LNCAP (cell line): ENCODE measurements at regions not wholly inside any gene's neighbourhood (a gene's known extent, or its start where the extent isn't known, plus 50 kb on each side); places are given as distances from the start of the nearest gene placed in this dataset.

Experiments used
- TF ChIP-seq, protein P1 (sequence below): fragments of 450-650 bp; IDR thresholded peaks from 2 replicates; pipeline ENCODE4 v1.5.1; 2017; ENCODE audit warnings: mild to moderate bottlenecking

DNA sequence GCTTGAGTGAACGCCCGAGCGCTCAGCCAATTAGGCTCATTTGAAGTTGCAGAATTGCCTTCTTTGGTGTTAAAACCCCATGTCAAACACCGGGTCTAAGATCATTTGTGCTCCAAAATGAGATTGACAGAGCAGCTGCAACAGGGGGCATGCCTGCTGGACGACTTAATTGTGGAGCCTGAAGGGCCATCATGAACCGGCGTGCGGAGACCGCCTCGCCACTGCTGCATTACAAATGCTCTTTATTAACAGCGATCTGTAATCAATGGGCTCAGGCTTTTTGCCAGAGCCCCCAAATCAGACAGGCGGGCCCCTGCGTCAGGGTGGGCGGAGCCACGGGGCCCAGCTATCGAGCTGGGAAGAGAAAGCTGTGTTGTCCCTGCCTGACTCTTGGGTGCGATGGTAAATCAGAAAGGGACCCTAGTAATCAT is 183.2 kb downstream of the SIM1 start:
- TF ChIP-seq, protein P1, sequence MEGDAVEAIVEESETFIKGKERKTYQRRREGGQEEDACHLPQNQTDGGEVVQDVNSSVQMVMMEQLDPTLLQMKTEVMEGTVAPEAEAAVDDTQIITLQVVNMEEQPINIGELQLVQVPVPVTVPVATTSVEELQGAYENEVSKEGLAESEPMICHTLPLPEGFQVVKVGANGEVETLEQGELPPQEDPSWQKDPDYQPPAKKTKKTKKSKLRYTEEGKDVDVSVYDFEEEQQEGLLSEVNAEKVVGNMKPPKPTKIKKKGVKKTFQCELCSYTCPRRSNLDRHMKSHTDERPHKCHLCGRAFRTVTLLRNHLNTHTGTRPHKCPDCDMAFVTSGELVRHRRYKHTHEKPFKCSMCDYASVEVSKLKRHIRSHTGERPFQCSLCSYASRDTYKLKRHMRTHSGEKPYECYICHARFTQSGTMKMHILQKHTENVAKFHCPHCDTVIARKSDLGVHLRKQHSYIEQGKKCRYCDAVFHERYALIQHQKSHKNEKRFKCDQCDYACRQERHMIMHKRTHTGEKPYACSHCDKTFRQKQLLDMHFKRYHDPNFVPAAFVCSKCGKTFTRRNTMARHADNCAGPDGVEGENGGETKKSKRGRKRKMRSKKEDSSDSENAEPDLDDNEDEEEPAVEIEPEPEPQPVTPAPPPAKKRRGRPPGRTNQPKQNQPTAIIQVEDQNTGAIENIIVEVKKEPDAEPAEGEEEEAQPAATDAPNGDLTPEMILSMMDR = no peak

DNA sequence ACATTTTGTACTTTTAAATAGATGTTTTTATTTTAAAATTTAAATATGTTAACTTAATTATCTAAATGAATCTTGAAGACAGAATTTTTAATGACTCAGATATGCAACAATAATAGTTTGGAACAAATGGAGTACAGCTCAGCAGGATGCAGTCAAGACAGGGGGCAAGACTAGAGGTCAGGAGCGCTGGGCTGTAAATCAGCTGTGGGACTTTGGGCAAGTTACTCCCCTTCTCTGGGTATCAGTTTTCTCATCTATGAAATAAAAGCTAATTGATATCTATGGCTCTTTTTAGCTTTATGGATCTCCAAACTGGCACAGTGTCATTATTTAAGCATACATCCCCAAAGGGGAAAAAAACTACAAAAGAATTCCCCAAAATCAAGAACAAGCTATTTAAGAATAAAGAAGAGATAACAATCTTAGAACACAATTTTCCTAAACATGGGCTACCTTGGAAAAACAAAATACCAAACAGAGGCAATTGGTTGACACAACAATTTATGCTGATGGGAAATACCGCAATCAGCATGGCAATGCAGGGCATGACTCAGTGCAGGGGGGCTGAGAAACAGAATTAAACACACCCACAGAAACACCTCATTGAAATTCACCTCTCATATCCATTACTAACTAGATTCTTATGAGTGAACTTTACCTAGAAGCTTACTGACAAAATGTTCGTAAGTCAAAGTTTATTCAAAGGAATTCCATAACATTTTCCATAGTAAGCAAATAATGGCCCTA is 188.2 kb downstream of the SIM1 start:
- TF ChIP-seq, protein P1 = no peak

DNA sequence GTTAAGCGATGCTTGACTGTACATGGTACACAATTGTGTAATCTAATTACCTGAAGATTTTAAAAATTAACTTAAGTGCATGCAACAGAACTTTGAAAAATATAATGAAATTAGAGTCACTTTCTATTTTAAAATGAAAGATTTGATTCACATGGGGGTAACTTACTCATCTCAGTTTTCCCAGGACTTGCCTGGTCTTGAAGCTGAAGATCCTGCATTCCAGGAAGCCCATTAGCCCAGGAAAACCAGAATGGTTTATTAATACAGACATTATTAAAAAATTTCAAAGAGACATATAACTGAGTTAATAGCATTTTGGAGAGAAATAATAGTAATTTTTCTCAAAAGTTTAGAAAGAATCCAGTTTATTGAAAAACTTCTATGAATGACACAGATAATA is 190.6 kb downstream of the SIM1 start:
- TF ChIP-seq, protein P1 = no peak

DNA sequence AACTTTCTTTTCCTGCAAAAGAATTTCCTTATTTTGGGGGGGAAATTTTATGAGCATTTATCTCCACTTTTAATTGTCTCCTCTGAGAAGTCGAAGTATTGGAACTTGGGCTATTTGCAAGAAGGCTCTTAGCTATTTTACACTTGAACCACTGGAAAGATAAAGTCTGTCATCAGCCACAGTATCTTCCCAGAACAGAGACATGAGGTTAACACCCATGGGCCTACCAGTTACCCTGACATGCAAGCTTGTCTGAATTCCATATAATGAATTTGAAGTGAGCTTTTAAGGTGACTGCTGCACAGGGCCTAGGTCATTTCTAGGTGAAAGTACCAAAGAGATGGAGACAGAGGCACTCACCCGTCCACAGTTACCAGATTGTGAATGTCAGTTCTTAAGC is 193.1 kb downstream of the SIM1 start:
- TF ChIP-seq, protein P1 = no peak

DNA sequence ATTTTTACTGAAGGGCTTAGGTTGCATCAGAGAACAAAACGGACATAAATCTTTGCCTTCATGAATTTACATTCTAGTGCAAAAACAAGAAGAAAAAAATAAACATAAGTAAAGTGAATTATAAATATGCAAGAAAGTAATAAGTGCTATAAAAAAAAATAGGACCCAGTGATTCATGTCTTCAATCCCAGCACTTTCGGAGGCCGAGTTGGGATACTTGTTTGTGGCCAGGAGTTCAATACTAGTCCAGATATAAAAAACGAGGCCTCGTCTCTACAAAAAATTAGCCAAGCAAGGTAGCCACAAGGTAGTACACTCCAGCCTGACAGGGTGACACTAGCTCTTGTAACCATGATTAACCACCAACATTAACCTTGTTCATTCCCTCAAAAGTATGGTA is 193.5 kb downstream of the SIM1 start:
- TF ChIP-seq, protein P1 = no peak

DNA sequence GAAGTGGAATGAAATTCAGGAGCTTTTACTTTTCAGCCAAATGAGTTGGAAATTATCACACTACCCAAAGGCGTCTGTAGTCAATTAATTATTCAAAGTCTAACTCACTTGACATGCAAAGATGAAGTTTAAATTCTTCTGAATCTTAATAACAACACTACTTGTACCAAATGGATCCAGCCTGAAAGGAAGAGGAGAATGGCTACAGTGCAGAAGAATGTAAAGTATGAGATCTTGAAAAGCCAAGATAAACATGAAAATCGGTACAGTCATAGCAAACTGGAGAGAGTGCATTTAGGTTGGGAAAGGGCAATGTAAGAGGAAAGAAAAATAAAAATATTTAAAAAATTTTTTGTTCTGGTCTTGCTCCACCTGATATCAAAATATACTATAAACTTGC is 195.5 kb downstream of the SIM1 start:
- TF ChIP-seq, protein P1 = no peak

DNA sequence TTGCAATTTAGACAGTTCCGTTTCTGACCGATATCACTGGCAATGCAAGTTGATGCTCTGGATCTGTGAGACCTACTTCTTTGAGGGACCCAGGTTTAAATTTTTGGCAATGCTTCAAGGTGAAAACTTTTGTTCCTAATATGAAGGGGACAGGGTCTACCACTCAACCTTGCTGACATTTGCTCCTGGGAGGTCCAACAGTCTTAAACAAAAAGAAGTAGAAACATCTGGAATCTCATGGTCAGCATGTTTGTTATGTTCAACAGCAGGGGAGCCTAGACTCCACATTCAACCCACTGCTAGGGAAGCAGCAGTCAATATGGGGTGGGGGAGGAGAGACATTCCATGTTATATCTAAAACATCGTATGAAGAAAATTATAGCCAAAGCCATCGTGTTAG is 196.4 kb downstream of the SIM1 start:
- TF ChIP-seq, protein P1 = no peak

DNA sequence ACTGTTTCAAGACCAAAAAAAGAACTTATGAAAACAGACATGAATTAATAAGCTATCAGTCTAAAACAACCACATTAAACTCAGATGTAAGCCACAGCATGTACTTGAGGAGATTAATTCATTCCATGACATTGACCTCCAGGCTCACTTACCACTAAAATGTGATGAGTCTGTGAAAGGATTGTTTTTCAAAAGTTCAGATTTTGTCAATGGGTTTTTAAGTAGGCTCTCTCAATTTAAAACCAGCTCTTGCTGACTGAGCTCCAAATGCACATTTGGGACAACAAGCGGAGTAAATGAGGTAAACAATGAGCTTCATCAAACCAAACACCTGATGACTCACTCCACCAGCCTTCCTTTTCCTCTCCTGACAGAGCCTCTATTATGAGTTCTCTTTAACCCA is 197.0 kb downstream of the SIM1 start:
- TF ChIP-seq, protein P1 = no peak
